B cell (primary cell): ENCODE measurements at regions not wholly inside any gene's neighbourhood (a gene's known extent, or its start where the extent isn't known, plus 50 kb on each side); places are given as distances from the start of the nearest gene placed in this dataset.

Experiments used
- ATAC-seq: fragments of 200-7000 bp; cut with Tn5 transposase; one replicate; pipeline ENCODE4 v1.10.0; 2021; ENCODE audit warnings: low read depth, mild to moderate bottlenecking, moderate number of reproducible peaks, moderate library complexity
- CTCF ChIA-PET: fragments of 350-600 bp; sonication (Branson Sonifier 250); formaldehyde crosslinking; loops from one replicate; lab custom pipeline; 2021; ENCODE audit warnings: antibody characterized with exemption, inconsistent platforms; lab: Charles Lee
- POLR2A ChIA-PET: fragments of 350-600 bp; sonication (Branson Sonifier 250); formaldehyde crosslinking; loops from one replicate; lab custom pipeline; 2021; ENCODE audit warnings: antibody characterized with exemption; lab: Charles Lee
- DNase-seq: peaks from one replicate; pipeline ENCODE4 v3.0.0; 2013
- H2AFZ ChIP-seq: 2 replicates; pipeline ENCODE4 v1.6.1; 2012; ENCODE audit warnings: mild to moderate bottlenecking, low read depth, low read length; ENCODE audit not compliant: insufficient read depth, poor library complexity, severe bottlenecking
- H3K27ac ChIP-seq, 2 donors: 1 replicate in 1 of 2; 2 replicates in 1 of 2; pipeline ENCODE4 v1.5.1; 2012 to 2013; ENCODE audit warnings: low read length in 2 of 2, mild to moderate bottlenecking in 2 of 2, moderate library complexity in 1 of 2
- H3K27me3 ChIP-seq, 4 experiments: fragments of 200-600 bp in 1 of 4; sonication (generic) in 1 of 4; replicated peaks in 1 of 4; 1 replicate in 2 of 4; 2 replicates in 2 of 4; pipeline versions ENCODE4 v1.6.1 to v1.7.0; 2013 to 2016; ENCODE audit warnings: low read length in 3 of 4, mild to moderate bottlenecking in 2 of 4, mixed read lengths in 1 of 4, moderate library complexity in 1 of 4; ENCODE audit not compliant: insufficient read depth in 4 of 4, control insufficient read depth in 3 of 4; ENCODE audit errors: control extremely low read depth in 1 of 4
- H3K36me3 ChIP-seq, 2 experiments: replicated peaks in 1 of 2; 1 replicate in 1 of 2; 2 replicates in 1 of 2; pipeline versions ENCODE4 v1.6.1 to v1.7.1; 2013; ENCODE audit warnings: low read length in 1 of 2; ENCODE audit not compliant: insufficient read depth in 2 of 2, control insufficient read depth in 1 of 2; ENCODE audit errors: control extremely low read depth in 1 of 2, extremely low read depth in 1 of 2
- H3K4me1 ChIP-seq, 2 donors: fragments of 200-600 bp in 1 of 2; sonication (generic) in 1 of 2; 1 replicate in 1 of 2; 2 replicates in 1 of 2; pipeline versions ENCODE4 v1.5.1 to v1.6.1; 2013 to 2017; ENCODE audit warnings: low read length in 2 of 2; ENCODE audit not compliant: control insufficient read depth in 2 of 2, insufficient read depth in 2 of 2
- H3K4me2 ChIP-seq: replicated peaks from 2 replicates; pipeline ENCODE3; 2012; ENCODE audit warnings: mild to moderate bottlenecking, low read depth, low read length; ENCODE audit not compliant: poor library complexity, severe bottlenecking
- H3K4me3 ChIP-seq, 5 experiments: fragments of 200-600 bp in 1 of 5; sonication (generic) in 1 of 5; 1 replicate in 3 of 5; 2 replicates in 2 of 5; pipeline versions ENCODE4 v1.5.1 to v1.7.0; 2011 to 2016; ENCODE audit warnings: low read length in 4 of 5, mild to moderate bottlenecking in 4 of 5, low read depth in 2 of 5, control low read depth in 1 of 5, moderate library complexity in 1 of 5; ENCODE audit not compliant: insufficient read depth in 1 of 5; ENCODE audit errors: control extremely low read depth in 1 of 5, extremely low read depth in 1 of 5
- H3K79me2 ChIP-seq: fragments of 200-600 bp; sonication (generic); one replicate; pipeline ENCODE4 v1.6.0; 2016; ENCODE audit warnings: low read length; ENCODE audit not compliant: control insufficient read depth, insufficient read depth
- H3K9ac ChIP-seq: fragments of 200-600 bp; sonication (generic); 2 replicates; pipeline ENCODE4 v1.6.1; 2017; ENCODE audit warnings: mild to moderate bottlenecking, low read length, moderate library complexity
- H3K9me3 ChIP-seq, 3 donors: one replicate each; pipeline versions ENCODE4 v1.6.1 to v1.7.1; 2013; ENCODE audit warnings: low read length in 2 of 3; ENCODE audit not compliant: control insufficient read depth in 2 of 3, insufficient read depth in 1 of 3; ENCODE audit errors: control extremely low read depth in 1 of 3
- H4K20me1 ChIP-seq: 2 replicates; pipeline ENCODE4 v1.6.0; 2012; ENCODE audit warnings: mild to moderate bottlenecking, low read length; ENCODE audit not compliant: insufficient read depth, control insufficient read depth, poor library complexity, severe bottlenecking
- H3K27ac Mint-ChIP-seq: one replicate; pipeline ENCODE4 v1.8.0; 2021; ENCODE audit warnings: mixed read lengths
- H3K27me3 Mint-ChIP-seq: one replicate; pipeline ENCODE4 v1.8.0; 2021; ENCODE audit warnings: mixed read lengths
- H3K4me1 Mint-ChIP-seq: one replicate; pipeline ENCODE4 v1.8.0; 2021; ENCODE audit warnings: mixed read lengths
- H3K4me3 Mint-ChIP-seq: one replicate; pipeline ENCODE4 v1.8.0; 2021; ENCODE audit warnings: mixed read lengths
- H3K9me3 Mint-ChIP-seq: one replicate; pipeline ENCODE4 v1.8.0; 2022; ENCODE audit warnings: mixed read lengths; ENCODE audit not compliant: insufficient read depth
- EZH2 ChIP-seq: IDR thresholded peaks from 2 replicates; pipeline ENCODE4 v1.6.1; 2012; ENCODE audit warnings: borderline replicate concordance, low read depth, mild to moderate bottlenecking, moderate library complexity, low read length; ENCODE audit not compliant: insufficient read depth, poor library complexity, severe bottlenecking
- WGBS: methylation state at CpG from one replicate; pipeline ENCODE4 v1.1.5; 2013; ENCODE audit warnings: missing lambda C conversion rate; ENCODE audit not compliant: insufficient coverage; 5-methylcytosine and 5-hydroxymethylcytosine counted together
- intact Hi-C: fragments of 100-400 bp; cut with micrococcal nuclease; formaldehyde crosslinking; loops from one replicate; pipeline ENCODE4 v1.10.0; 2022
- TF ChIP-seq, protein P1 (sequence below): fragments of 200-600 bp; IDR thresholded peaks from one replicate; pipeline ENCODE4 v1.8.0; 2022; ENCODE audit warnings: antibody characterized with exemption, mild to moderate bottlenecking

DNA sequence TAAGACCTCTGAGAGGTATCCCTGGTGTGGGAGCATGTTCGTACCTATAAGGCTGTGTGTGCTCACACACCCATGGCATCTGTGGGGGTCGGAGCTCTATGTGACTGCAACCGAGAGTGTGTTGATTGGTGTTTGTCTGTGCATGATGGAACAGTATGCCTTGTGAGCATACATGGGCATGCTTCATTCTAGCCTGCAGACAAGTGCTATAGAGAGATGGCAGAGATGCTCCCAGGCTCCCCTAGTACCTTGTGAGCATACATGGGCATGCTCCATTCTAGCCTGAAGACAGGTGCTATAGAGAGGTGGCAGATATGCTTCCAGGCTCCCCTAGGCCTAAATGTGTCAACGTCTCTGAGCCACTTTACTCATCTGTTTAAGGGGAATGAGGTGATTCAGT lies 447.5 kb downstream of the INSC start:
- Histone ChIP-seq H3K27ac (no peak overlapping the region), H2AFZ (no peak overlapping the region), H3K9ac (no peak overlapping the region), H3K4me3 (no peak overlapping the region), H3K36me3 (no peaks in the 10 kb centered on the region), H4K20me1 (no peaks in the 10 kb centered on the region), H3K4me1 (no peaks in the 10 kb centered on the region), H3K9me3 (peaks cover 0 to 26% (median 1%) of the 10 kb centered on the region in 3 donors), H3K79me2 (no peaks in the 10 kb centered on the region), H3K4me2 (no peak overlapping the region), H3K27me3 (no peaks in the 10 kb centered on the region)
- WGBS: 89% methylated on average over 3 of the region's 4 CpGs
- TF ChIP-seq EZH2: no peak
- TF ChIP-seq, protein P1, sequence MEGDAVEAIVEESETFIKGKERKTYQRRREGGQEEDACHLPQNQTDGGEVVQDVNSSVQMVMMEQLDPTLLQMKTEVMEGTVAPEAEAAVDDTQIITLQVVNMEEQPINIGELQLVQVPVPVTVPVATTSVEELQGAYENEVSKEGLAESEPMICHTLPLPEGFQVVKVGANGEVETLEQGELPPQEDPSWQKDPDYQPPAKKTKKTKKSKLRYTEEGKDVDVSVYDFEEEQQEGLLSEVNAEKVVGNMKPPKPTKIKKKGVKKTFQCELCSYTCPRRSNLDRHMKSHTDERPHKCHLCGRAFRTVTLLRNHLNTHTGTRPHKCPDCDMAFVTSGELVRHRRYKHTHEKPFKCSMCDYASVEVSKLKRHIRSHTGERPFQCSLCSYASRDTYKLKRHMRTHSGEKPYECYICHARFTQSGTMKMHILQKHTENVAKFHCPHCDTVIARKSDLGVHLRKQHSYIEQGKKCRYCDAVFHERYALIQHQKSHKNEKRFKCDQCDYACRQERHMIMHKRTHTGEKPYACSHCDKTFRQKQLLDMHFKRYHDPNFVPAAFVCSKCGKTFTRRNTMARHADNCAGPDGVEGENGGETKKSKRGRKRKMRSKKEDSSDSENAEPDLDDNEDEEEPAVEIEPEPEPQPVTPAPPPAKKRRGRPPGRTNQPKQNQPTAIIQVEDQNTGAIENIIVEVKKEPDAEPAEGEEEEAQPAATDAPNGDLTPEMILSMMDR: no peak
- H3K9me3 Mint-ChIP-seq: peaks cover 4% of the 10 kb centered on the region
- H3K4me1 Mint-ChIP-seq: no peaks in the 10 kb centered on the region
- DNase-seq (no peak), ATAC-seq (no peak)
- intact Hi-C loops: no loop called here
- CTCF ChIA-PET: no interaction called here
- H3K27me3 Mint-ChIP-seq: no peaks in the 10 kb centered on the region
- POLR2A ChIA-PET: no interaction called here
- H3K4me3 Mint-ChIP-seq: no peak overlapping the region
- no peak overlapping the region for H3K27ac Mint-ChIP-seq

DNA sequence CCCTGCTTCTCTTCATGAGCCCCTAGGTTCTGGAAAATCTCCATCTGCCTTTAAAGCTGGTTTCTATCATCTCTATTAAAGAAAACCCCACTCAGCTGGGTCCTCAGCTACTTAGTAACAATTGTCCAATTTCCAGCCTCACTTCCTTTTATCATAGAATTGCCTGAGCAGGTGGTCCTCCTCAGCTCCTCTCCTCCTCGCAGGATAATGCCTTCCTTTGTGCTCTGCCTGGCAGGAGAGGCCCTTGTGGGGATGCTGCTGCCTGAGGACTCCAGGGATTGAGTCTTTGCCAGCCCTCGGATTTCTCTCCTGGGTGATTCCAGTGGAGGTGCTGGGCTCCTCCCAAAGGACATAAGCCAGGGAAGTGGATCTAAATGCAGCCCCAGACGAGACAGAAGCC lies 448.3 kb downstream of the INSC start:
- ATAC-seq (no peak), DNase-seq (no peak)
- Histone ChIP-seq H3K4me1 (no peaks in the 10 kb centered on the region), H3K27me3 (no peaks in the 10 kb centered on the region), H3K4me2 (no peak overlapping the region), H4K20me1 (no peaks in the 10 kb centered on the region), H3K27ac (no peak overlapping the region), H3K9ac (no peak overlapping the region), H3K9me3 (peaks cover 0 to 30% (median 1%) of the 10 kb centered on the region in 3 donors), H2AFZ (no peak overlapping the region), H3K79me2 (no peaks in the 10 kb centered on the region), H3K4me3 (no peak overlapping the region), H3K36me3 (no peaks in the 10 kb centered on the region)
- intact Hi-C loops: no loop called here
- peaks cover 6% of the 10 kb centered on the region for H3K9me3 Mint-ChIP-seq
- H3K4me1 Mint-ChIP-seq: no peaks in the 10 kb centered on the region
- H3K27me3 Mint-ChIP-seq: no peaks in the 10 kb centered on the region
- TF ChIP-seq EZH2: no peak
- TF ChIP-seq, protein P1: no peak
- ChIA-PET CTCF (no interaction called here), POLR2A (no interaction called here)
- WGBS: 67% methylated on average over 3 of the region's 3 CpGs
- H3K27ac Mint-ChIP-seq: no peak overlapping the region
- no peak overlapping the region for H3K4me3 Mint-ChIP-seq
